ENCODE measurements at regions not wholly inside any gene's neighbourhood (a gene's known extent, or its start where the extent isn't known, plus 50 kb on each side); places are given as distances from the start of the nearest gene placed in this dataset.

GRCh38 chr1:169042377-169042776, 64.1 kb upstream of the ATP1B1 start:
- no peak for TF ChIP-seq TAF1 (IDR thresholded peaks at IDR 0.05; ENCODE audit: borderline replicate concordance, low read depth, low read length)
- no peak for TF ChIP-seq POLR2AphosphoS5 (IDR thresholded peaks at IDR 0.05; ENCODE audit: low read depth, low read length)
- TF ChIP-seq POLR2A (IDR thresholded peaks at IDR 0.05; ENCODE audit: low read depth, low read length) = no peak
